NCI-H1694 treated with DMSO at 0.1 percent for 48 hours (cell line): ENCODE measurements at regions not wholly inside any gene's neighbourhood (a gene's known extent, or its start where the extent isn't known, plus 50 kb on each side); places are given as distances from the start of the nearest gene placed in this dataset.

Source experiments
- DNase-seq: peaks from one replicate; lab custom pipeline; 2025; lab: John Stamatoyannopoulos, UW

DNA sequence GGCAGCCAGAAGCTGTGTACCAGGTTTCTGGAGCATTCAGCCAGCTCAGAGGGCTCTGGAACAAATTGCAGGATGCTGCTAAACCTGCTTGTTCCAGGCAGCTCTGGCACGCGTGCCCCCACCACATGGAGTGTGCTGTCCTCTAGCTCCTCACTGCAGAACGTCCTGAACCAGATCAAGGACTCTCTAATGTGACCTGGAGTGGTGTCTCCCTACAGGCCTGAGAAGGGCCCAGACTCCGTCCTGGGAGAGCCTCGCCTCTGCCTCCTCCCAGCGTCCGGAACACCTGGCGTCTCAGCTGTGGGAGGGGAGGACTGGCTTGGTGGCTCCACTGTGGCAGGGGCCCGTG is 115.6 kb upstream of the GPC1 start:
- no peak for DNase-seq

DNA sequence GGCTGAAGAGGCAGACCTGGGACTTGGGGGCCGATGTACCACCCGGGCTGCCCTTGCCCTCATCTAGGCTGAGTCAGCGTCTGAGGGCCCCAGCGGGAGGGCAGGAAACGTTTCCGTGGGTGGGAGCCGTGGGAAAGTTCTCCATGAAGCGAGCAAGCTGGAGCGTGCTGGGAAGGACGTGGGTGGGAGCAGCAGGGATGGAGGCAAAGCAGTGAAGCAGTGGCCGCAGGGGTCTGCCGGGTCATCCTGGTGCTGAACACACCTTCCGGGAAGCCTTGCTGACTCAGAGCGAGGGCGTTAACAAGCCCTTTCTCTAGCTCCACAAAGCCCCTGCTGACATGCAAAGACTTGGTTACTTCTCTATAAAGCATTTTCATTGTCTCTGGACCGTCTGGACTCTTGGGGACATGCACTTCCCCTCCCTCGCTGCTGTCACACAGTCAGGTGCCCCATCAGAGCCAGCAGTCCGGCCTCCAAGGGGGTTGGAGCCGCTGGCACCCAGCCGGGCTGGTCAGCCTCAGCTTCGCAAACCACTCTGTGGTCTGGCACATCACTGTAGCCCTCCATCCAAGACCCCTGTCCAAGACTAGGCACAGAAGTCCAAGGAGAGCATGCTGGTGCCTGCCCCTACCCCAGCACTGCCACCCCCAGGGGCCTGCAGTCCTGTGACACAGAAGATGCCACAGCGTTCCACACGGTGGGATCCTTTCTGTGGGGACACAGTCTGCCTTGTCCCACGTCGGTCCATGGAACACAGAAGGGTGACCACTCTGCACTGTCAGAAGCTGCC is 115.1 kb upstream of the GPC1 start:
- DNase-seq: no peak

DNA sequence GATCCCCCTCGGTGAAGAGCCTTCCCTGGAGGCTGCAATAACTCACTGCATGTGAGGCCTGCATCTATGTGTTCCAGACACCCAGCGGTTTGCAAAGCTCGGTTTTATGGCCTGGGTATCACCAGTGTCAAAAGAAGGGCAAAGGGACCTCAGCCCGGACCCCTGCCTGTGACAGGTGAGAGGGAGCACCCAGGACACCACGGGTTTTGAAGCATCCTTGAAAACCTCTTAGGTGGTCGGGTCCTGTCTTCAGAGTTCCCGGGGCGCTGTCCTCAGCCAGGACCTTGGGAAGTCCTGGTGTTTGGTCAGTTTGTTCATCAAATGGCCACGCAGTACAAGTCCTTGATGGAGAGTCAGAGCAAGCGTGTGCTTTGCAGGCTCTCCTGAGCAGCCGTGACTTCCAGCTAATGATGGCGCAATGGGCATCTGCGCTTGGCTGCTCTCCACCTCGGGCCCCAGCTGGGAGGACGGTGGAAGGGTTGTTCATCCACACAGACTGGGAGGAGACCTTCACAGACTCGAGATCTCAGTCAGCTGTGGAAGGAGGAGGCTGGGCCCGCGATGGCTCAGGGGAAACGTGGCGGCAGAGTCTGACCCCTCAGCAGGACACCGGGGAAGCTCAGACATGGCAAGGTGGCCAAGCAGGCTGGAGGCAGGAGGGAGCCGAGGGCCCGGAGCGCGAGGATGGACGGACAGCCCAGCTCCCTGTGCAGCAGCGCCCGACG is 113.1 kb upstream of the GPC1 start:
- no peak for DNase-seq

DNA sequence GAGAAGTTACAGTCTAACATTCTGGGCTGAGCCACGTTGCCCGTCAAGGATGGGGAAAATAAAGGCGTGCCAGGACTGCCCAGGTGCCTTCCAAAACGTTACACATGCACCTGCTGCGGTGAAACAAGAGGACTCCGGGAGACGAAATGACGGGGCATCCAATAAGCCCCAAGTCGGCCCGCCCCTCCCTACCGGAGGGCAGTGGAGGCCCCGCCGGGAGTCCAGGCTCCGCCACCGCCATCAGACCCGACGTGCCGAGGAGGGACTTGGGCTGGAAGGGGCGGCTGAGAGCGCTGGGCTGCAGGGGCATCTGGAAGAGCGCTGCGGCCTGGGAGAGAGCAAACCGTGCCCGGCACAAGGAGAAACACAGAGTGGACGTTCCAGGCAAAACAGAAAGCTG is 112.5 kb upstream of the GPC1 start:
- no peak for DNase-seq

DNA sequence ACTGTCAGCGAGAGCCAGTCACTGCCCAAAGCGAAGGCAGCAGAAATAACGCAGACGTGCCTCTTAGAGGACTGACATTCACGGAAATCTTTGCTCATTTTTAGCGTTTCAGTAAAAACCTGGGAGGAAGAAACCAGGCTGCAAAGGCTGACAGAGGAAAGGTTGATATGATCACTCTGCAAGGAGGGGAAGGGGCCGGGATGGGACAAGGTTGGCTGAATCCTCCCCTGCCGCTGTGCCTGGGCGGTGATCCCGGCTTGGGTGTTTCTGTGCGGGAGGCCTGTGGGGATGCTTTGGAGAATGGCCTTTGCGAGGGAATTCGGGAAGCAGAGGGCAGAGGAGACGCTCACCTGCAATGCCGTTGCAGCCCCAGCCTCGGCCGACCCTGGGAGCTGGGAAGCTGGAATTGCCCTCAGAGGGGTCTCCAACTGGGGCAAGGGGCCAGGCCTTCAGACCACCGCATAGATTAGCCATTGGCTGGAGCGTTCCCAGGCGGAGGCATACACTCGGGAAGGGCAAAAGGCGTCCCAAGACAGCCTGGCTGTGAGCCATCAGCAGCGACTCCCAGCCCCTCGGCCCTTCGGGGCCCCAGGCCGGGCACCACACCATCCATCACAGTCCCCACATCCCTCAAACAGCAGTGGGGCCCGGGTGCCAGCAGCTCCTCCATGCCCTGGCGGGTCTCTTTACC is 111.7 kb upstream of the GPC1 start:
- DNase-seq: no peak

DNA sequence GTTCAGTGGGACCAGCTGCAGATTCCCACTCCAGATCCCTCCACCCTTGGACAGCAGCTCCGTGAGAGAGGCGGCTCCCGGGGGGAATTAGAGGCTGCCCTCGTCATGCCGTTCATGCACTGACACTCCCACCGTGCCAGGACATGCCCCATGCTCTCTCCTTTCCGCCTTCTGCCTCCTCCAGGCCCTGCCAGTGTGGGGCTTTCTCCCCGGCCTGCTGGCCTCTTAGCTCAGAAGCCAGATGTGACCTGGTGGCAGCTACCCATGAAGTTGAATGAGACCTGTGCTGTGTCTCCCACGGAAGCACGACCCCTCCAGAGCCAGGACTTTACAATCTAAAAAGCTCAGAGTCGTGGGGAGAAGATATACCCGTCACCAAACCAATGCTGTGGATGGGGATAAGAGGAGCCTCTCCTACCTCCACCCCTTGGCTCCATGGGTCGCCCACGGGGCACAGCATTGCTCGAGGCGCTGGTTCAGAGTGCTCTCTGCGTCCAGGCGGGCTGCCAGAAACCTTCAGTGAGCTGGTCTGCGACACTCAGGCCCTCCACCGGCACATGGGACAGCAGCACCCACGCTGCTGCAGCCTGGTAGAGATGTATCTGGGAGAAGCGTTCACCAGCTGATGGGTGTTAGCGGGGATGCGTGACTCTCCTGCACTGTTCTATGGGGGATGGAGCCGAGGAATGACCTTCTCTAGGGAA is 111.0 kb upstream of the GPC1 start:
- DNase-seq: peak; percentile 52

DNA sequence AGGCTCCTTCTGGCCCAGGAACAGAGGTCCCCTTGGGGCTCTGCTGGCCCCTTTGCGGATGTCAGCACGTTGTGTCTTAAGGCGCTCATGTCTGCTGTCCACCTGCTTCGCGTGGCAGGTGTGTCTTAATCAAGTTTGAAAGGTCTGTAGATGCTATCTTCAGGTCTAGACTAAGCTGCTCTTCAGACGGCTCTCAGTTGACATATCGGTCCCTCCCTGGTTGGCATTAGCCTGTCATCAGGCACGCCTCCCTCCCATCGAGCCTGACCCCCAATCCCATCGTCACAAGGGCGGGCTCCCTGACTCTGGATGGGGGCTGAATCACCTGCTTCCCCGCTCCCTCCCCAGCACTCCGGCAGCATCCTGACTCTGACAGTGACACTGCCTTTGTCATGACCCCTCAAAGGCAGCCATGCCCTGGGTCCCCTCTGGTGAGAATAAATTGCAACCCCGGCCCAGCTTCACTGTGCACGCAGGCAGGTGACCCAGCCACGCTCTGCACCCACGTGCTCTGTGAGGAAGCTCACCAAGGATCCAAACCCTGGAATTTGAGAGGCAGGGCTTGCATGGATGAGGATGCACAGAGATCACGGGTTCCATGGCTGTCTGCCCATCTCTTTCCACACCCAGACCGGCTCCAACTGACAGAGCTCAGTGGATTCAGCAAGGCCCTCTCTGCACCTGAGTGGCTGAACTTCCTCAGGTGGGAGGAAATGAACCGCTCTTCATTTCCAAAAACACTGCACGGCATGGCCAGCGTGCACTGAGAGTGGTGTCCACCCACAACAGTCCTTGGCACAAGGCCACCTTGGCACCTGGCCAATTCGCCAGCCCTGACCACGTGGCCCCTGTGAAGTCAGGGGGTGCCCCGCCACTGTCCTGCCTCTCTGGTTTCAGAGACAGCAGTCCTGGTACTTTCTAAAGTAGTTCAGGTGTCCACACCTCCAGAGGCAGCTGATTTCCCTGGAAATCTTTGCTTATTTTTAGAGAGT is 110.2 kb upstream of the GPC1 start:
- no peak for DNase-seq

DNA sequence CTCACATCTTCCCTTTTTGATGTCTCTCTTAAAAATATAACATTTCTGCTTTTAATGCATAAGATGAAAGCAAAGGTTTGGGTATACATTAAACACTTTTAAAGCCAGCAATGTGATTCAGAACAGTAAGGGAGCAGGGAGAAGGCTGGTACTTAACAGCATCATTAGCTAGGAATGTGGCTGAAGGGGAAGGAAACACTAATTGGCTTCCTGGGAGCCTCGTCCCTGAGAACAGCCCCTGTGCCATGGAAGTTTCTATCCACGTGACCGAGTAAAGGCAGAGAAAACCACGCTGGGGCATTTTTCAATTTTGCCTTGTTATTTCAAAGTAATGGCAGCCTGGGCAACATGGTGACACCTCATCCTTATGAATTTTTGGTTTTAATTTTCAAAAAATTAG is 109.2 kb upstream of the GPC1 start:
- DNase-seq: peak; percentile 14

DNA sequence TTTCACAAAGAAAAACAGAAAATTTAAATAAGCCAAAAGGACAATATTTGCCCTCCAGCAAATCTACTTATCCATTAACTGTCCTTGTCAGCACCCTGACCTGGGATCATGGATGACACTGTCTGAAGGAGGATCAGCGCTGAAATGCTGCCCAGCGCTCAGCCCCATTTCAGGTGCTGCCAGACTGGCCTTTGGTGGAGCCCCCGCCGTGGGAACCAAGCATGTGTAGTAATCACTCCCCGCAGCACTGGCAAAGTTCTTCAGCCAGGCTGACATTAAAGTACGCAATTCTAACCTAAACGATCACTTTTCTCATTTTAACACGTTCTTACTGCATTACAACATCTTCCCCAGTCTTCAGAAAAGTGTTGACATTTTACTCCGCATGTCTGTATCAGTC is 108.6 kb upstream of the GPC1 start:
- no peak for DNase-seq

DNA sequence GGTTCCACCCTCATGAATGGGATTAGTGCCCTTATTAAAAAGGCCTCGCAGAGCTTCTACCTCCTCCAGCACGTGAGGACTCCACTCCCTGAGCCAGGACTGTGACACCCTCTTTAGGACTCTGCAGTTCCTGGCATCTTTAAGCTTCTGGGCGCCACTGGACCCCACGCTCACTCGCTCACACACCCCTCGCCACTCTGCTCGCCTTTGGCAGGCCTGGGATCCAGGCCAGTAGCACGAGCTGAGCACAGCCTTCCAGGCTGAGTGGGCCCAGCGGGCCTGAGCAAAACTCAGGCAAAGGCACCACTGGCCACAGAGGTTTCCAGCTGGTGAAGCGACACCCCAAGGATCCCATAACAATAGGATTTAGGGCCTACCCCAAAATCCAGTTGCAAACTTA is 107.9 kb upstream of the GPC1 start:
- no peak for DNase-seq

DNA sequence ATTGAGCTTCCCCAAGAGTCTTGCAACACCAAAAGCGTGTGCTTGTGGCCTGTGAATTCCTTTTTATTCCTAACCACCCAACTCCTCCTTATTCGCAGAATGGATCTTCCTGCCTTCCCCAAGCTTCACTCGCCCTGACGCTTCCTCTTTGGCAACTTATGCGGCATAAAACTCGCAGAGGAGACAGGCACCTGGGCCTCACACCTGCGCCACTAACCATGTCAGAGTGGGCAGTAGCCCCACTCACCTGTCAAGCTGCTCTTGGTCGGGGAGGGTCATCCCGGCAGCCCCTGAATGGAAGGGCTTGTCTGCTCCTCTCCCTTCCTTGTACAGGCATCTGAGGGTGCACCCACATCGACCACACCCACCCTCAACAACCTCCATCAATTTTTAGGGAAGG is 106.9 kb upstream of the GPC1 start:
- no peak for DNase-seq

DNA sequence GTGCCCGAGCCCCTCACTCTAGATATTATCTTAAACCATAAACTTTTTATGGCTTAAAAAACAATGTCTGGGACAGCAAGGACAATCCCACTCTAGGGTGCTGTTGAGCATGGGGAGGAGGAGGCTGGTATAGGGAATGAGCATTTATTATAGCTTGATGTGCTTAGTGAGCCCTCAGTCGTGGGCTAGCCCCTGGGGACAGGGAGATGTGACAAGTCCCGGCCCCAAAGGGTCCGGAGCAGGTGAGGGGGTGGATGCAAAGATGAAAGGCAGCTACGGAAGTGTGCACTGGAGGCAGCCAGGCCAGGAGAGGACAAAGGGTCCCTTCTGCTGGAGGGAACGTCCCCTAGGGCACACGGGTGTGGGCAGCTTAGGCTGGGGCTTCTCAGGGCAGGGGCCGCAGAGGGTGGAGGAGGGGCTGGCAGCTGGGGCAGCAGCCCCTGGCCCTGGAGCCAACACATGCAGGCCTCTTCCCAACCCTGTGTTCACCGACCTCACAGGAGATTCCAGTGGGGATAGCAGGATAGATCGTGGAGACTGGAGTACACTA is 106.3 kb upstream of the GPC1 start:
- DNase-seq: no peak

DNA sequence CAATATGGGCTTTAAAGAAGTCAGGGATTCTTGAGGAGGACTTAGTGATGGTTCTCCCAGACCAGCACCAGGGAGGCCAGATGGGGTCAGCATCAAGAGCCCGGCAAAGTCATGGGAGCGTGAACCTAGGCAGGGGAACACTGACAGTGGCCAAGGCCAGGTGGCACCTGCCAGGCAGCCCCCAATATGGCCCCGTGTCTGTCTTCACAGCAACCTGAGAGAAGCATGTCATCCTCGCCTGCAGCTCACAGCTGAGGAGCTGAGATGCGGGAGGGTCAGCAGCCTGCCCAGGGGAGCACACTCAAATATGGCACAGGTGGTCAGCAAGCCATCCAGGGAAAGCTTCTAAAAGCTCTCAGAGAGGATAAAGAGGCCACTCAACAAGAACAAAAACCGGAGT is 105.7 kb upstream of the GPC1 start:
- no peak for DNase-seq

DNA sequence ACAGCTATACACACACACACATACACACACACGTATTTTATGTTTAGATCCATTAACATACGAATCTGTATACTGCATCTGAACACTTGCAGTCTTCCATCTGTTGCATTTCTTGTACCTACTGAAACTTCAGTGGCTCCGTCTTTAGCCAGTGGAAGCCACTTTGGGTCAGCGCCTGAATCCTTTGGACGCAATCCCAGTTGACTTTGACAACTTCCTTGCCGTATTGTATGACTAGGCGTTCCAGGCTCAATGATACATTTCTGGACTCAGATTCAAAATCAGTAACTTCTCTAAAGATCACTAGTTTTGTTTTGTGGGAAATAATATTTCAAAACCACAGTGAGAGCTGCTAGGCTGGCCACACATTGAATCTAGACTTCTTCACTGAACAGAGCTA is 101.5 kb upstream of the GPC1 start:
- DNase-seq: no peak

DNA sequence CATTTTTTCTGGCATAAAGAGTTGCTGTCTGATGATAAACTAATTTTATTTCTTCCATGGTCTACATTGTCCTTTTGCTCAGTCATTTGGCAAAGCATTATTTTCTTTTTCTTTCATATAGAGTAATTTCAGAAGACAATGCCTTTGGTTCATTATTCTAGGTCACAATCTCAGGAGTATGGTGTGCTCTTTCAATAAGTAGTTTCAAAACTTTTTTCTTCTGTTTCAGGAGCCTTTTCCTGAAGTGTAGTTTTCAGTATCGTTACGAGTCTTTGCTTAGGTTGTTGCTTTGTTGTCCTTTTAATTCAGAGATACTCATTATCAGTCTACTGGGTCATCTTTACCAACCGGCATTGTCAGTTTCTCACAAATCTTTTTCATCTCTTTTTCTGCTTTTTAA is 100.4 kb upstream of the GPC1 start:
- no peak for DNase-seq

DNA sequence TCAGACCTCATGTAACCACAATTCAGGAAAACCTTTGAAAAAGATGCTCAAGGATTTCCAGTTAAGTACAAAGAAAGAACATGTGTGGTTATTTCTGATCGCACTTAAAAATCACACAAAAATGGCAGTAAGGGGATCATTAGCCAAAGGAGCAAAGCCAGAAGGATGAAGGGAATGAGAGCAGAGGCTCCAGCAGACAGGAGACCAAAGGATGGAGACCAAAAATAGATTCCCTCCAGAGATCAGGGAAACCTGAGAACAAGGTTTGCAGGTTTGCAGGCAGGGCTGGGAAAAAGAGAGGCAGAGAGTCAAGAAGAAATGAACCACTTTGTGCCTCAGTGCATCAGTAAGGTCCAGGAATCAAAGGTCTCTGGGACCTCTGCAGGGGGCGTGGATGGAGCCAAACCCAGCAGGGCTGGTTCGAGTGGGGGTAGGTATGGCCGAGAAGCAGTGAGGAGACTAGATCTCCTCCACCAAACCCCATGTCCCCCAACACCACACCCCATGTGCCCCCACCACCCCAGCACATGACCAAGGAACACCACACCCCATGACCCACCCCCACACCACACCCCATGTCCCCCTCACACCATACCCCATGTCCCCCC is 98.5 kb upstream of the GPC1 start:
- no peak for DNase-seq

DNA sequence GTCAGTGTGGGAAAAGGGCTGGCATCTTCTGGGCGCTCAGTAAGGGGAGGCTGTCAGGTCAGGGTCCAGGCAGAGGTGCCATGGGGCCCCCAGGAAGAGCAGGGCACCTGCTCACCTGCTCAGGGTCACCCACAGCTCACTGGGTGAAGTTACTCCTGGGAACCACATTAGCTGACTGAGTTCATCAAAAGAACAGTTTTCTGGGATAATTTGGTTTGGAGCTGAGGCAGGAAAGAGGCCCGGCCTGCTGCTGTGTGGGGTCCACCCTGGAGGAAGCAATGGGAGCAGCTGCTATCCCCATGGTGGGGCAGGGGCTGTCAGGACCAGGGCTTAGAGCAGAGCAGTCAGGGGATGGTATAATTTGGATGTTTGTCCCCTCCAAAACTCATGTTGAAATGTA is 97.2 kb upstream of the GPC1 start:
- DNase-seq: no peak

DNA sequence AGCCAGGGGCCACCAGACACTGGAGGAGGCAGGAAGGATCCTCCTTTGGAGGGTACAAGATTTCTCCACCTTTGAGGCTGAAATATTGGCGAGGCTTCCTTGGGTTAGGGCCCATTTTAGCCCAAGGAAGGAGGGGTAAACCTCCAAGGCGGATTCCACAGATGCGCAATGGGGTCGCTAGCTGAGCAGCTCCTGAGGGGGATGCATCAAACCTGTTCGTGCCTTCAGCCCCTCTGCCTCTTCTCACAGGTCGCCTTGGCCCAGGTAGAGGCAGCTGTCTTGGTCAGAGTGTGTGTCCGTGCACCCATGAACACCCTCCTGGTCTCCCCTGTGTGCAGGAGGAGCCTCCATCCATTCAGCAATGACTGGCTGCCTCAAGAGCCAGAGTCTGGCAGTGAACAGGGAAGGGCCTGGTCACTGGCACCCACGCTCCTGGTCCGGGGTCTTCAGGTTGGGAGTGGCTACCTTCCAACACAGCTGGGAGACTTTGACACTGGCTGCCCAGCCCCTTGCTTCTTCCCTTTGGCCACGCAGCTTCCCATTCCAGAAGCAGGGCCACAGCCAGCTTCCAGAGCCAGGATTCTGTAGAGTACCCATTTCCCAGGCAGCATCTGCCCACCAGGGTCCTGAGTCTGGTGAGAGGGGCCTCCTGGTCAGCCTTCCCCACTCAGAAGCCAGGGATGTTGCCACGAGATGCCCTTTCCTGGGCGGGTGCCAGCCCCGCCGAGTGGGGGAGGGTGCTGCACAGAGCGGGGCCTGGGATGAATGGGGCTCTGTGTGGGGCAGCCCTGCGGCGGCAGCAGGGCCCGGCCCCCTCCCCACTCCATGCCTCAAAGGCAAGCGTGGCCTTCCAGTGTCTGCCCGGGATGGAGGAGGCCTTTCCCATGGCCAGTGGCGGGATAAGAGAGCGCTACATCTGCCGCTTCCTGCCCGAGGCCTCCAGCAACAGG is 95.8 kb upstream of the GPC1 start:
- no peak for DNase-seq

DNA sequence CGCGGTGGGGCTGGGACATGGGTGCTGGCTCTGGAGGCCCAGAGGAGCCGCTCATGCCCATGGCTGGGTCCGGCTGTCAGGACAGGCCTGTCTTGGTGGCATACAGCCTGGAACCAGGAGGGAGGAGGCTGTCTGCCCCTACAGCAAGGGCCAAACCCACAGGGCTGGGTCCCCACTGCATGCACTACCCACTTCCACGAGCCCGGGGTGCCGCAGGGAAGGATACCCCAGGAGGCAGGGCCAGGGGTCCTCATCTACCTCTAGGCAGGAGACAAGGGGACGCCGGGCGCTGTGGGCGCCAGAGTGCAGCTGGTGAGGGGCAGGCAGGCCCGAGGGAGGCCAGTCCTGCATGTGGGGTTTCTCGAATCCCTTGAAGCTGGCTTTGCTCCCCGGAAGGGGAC is 95.1 kb upstream of the GPC1 start:
- no peak for DNase-seq

DNA sequence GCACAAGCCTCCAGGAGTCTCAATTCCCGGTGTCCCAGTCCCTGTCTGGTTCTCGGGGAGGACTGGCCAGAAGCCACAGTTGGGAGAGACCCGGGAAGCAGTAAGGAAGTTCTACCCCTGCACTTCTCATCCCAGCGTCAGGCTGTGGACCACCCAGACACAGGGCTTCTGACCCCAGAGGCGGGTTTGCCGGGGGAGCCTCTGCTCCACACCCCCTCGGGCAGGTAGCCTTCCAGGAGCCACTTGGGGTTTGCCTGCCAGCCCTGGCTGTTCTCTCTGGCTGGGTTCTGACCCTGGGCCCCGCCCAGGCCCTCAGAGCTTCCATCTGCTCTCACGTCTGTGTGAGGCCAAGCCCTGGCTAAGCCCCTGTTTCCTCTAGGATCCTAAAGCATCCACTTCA is 94.4 kb upstream of the GPC1 start:
- no peak for DNase-seq
